PFSK-1 (cell line): ENCODE measurements at regions not wholly inside any gene's neighbourhood (a gene's known extent, or its start where the extent isn't known, plus 50 kb on each side); places are given as distances from the start of the nearest gene placed in this dataset.

ENCODE experiments used
- FOXP2 ChIP-seq: optimal IDR thresholded peaks from 2 replicates; pipeline ENCODE3; 2011; ENCODE audit warnings: borderline replicate concordance, control low read depth, inconsistent platforms; ENCODE audit not compliant: insufficient read depth; ENCODE audit errors: extremely low read length, extremely low read depth
- POLR2AphosphoS5 ChIP-seq: IDR thresholded peaks from 2 replicates; pipeline ENCODE4 v1.6.1; 2012; ENCODE audit warnings: low read depth, mild to moderate bottlenecking, control low read depth, low read length, moderate library complexity
- REST ChIP-seq, 2 experiments: IDR thresholded peaks; 2 replicates each; pipeline versions ENCODE4 v1.6.1 to v1.8.0; 2011 to 2012; ENCODE audit warnings: low read depth in 2 of 2, low read length in 2 of 2, control low read depth in 1 of 2, inconsistent platforms in 1 of 2, mild to moderate bottlenecking in 1 of 2, moderate library complexity in 1 of 2; ENCODE audit not compliant: insufficient read depth in 1 of 2
- SIN3A ChIP-seq: IDR thresholded peaks from 2 replicates; pipeline ENCODE4 v1.6.1; 2012; ENCODE audit warnings: mild to moderate bottlenecking, low read length, moderate library complexity, borderline replicate concordance; ENCODE audit not compliant: insufficient read depth
- TAF1 ChIP-seq: IDR thresholded peaks from 2 replicates; pipeline ENCODE4 v1.6.1; 2012; ENCODE audit warnings: low read length, control low read depth, borderline replicate concordance; ENCODE audit not compliant: insufficient read depth

DNA sequence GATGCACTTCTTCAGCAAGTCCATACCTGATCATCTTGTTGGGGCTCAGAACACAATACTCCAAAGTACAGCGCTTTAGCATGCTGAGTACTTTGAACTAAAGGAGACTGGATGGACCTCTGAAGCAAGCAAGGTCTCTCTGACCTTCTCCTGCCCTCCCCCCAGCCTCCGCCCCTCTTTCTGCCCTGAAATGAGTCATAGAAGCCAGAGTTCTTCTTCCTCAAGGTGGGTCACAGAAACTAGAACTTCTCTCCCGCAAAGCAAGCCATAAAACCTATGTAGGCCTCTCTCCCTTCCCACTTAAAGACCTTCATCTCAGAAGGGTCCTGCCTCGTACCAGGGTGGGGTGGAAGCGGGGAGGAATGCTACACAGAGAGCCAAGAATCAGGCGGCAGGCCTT, 230.5 kb upstream of the PROK2 start:
- TF ChIP-seq REST (IDR thresholded peaks at IDR 0.05; ENCODE audit: insufficient read depth in 1 of 2, low read depth in 2 of 2, low read length in 2 of 2) = no peak
- no peak for TF ChIP-seq POLR2AphosphoS5

GRCh38 chr3:72013084-72013483, 228.1 kb upstream of the PROK2 start:
- TF ChIP-seq REST (IDR thresholded peaks at IDR 0.05; ENCODE audit: insufficient read depth in 1 of 2, low read depth in 2 of 2, low read length in 2 of 2) (no peak), FOXP2 (no peak), SIN3A (no peak)

DNA sequence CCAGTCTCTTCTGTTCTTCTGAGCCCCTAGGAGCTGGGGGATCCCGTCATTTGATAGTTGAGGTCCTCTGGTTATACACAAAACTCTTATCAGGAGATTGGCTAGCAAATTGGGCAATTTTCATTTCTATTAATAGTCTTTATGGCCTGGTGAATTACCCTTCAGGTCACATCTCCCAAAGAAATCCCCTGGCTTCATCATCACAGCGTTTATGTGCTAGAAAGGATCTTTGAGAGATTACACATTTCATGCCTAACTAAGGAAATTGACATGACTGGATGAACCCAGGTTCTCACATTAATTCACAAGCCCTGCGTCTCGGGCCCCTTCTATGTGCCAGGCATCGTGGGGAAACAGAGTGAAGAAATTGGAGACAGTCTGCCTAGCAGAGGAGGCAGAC, 227.4 kb upstream of the PROK2 start:
- TF ChIP-seq TAF1 = no peak
- no peak for TF ChIP-seq POLR2AphosphoS5
- TF ChIP-seq SIN3A = no peak
- TF ChIP-seq REST (IDR thresholded peaks at IDR 0.05; ENCODE audit: insufficient read depth in 1 of 2, low read depth in 2 of 2, low read length in 2 of 2) = no peak
- TF ChIP-seq FOXP2 = no peak

- TF ChIP-seq FOXP2 = no peak
- no peak for TF ChIP-seq TAF1
- TF ChIP-seq REST (IDR thresholded peaks at IDR 0.05; ENCODE audit: insufficient read depth in 1 of 2, low read depth in 2 of 2, low read length in 2 of 2) = no peak
- TF ChIP-seq POLR2AphosphoS5 = no peak
- TF ChIP-seq SIN3A = no peak
Observed at GRCh38 chr3:72011485-72011884, 226.5 kb upstream of the PROK2 start.

GRCh38 chr3:72009851-72010443, 225.0 kb upstream of the PROK2 start:
- TF ChIP-seq SIN3A = no peak
- TF ChIP-seq REST (IDR thresholded peaks at IDR 0.05; ENCODE audit: insufficient read depth in 1 of 2, low read depth in 2 of 2, low read length in 2 of 2) = no peak
- no peak for TF ChIP-seq FOXP2
- TF ChIP-seq POLR2AphosphoS5 = no peak
- no peak for TF ChIP-seq TAF1
